Mesothelial cell of epicardium (in vitro differentiated cells): ENCODE measurements at regions not wholly inside any gene's neighbourhood (a gene's known extent, or its start where the extent isn't known, plus 50 kb on each side); places are given as distances from the start of the nearest gene placed in this dataset.

ENCODE experiments used
- DNase-seq, 2 experiments: peaks; one replicate each; pipeline ENCODE4 v3.0.0; 2021; ENCODE audit warnings: low spot score in 2 of 2; ENCODE audit not compliant: unreplicated experiment in 2 of 2
- H3K27ac Mint-ChIP-seq: 2 replicates; pipeline ENCODE4 v1.8.0; 2021; ENCODE audit warnings: mixed read lengths
- H3K27me3 Mint-ChIP-seq: 2 replicates; pipeline ENCODE4 v1.8.0; 2021; ENCODE audit warnings: low read depth, mixed read lengths
- H3K36me3 Mint-ChIP-seq: 2 replicates; pipeline ENCODE4 v1.8.0; 2021; ENCODE audit warnings: mixed read lengths
- H3K4me1 Mint-ChIP-seq: 2 replicates; pipeline ENCODE4 v1.8.0; 2021; ENCODE audit warnings: mixed read lengths
- H3K4me3 Mint-ChIP-seq: 2 replicates; pipeline ENCODE4 v1.8.0; 2021; ENCODE audit warnings: mild to moderate bottlenecking, moderate library complexity, mixed read lengths
- H3K9me3 Mint-ChIP-seq: 2 replicates; pipeline ENCODE4 v1.8.0; 2021; ENCODE audit warnings: mixed read lengths
- TF ChIP-seq, protein P1 (sequence below): fragments of 200-600 bp; sonication (generic); IDR thresholded peaks from one replicate; pipeline ENCODE4 v1.5.0; 2021; ENCODE audit warnings: antibody characterized with exemption; ENCODE audit not compliant: unreplicated experiment

DNA sequence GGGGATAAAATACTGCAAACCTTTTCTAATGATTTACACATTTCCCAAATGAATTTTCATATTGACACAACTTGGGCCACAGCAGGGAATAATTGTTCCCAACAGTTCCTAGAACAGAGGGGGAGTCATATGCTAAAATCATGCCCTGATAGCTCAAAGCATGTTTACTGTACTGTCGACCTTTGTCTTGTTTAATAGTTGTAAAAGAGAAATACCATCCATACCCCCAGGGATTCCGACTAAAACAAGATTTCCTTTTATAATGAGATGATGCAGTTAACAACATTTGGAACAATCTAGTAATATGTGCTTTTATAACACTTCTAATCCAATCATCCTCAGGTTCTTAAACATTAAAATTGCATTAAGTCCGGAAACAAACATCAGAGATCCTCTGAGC, 759.7 kb downstream of the OLFM4 start:
- Mint-ChIP-seq H3K9me3 (peaks cover 4% of the 10 kb centered on the region), H3K27ac (no peak overlapping the region), H3K4me3 (no peak overlapping the region), H3K4me1 (no peaks in the 10 kb centered on the region), H3K36me3 (no peaks in the 10 kb centered on the region), H3K27me3 (peaks cover 10% of the 10 kb centered on the region)
- no peak for DNase-seq
- TF ChIP-seq, protein P1, sequence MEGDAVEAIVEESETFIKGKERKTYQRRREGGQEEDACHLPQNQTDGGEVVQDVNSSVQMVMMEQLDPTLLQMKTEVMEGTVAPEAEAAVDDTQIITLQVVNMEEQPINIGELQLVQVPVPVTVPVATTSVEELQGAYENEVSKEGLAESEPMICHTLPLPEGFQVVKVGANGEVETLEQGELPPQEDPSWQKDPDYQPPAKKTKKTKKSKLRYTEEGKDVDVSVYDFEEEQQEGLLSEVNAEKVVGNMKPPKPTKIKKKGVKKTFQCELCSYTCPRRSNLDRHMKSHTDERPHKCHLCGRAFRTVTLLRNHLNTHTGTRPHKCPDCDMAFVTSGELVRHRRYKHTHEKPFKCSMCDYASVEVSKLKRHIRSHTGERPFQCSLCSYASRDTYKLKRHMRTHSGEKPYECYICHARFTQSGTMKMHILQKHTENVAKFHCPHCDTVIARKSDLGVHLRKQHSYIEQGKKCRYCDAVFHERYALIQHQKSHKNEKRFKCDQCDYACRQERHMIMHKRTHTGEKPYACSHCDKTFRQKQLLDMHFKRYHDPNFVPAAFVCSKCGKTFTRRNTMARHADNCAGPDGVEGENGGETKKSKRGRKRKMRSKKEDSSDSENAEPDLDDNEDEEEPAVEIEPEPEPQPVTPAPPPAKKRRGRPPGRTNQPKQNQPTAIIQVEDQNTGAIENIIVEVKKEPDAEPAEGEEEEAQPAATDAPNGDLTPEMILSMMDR = no peak

DNA sequence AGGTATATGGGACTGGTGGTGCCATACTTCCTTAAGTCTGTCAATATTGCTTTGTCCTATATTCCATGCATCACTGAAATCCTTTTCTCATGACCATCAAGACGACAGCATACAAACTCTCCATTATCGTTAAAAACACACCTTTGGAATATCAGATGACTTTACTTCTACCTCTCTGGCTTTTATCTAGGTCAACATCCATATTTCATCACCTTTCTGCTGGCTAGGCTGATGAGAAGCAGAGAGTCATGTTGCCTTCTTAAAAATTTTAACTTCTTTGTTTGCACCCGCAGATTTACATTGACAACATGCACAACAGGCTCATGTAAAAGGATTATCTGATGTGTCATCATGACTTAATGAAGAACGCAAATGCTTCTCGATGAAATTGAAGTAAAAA, 771.4 kb downstream of the OLFM4 start:
- Mint-ChIP-seq H3K36me3 (no peaks in the 10 kb centered on the region), H3K27me3 (no peaks in the 10 kb centered on the region), H3K9me3 (peaks cover 8% of the 10 kb centered on the region), H3K27ac (no peak overlapping the region), H3K4me1 (no peaks in the 10 kb centered on the region), H3K4me3 (no peak overlapping the region)
- DNase-seq = no peak
- TF ChIP-seq, protein P1 = no peak

DNA sequence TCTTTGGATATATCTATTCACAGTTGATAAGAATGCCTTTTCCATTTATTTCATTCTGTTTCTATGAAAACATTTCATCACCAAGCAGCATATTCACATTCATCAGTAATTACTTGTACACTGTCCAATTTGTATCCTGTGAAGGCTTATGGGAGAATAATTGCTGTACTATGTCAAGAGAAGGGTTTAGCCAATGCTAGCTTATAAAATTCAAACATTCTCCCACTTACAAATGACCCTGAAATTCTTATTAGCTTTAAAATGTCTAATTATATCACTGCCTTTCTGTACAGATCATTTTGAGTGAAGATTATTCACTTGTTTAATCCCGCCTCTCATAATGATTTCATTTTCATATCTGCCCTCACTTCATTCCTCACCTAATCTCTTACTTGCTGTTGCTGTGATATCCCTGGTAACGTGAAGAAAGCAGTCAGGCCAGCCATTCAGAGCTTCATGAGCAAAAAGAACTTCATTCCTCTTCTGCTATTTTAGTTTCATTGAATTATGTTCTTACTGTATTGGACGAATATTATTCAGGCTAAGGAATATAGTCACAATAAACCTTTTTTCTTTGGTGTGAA, 778.7 kb downstream of the OLFM4 start:
- H3K9me3 Mint-ChIP-seq = no peaks in the 10 kb centered on the region
- DNase-seq = no peak
- TF ChIP-seq, protein P1 = no peak
- no peak overlapping the region for H3K27ac Mint-ChIP-seq
- H3K36me3 Mint-ChIP-seq = no peaks in the 10 kb centered on the region
- peaks cover 6% of the 10 kb centered on the region for H3K4me1 Mint-ChIP-seq
- H3K27me3 Mint-ChIP-seq = no peaks in the 10 kb centered on the region
- H3K4me3 Mint-ChIP-seq = no peak overlapping the region

DNA sequence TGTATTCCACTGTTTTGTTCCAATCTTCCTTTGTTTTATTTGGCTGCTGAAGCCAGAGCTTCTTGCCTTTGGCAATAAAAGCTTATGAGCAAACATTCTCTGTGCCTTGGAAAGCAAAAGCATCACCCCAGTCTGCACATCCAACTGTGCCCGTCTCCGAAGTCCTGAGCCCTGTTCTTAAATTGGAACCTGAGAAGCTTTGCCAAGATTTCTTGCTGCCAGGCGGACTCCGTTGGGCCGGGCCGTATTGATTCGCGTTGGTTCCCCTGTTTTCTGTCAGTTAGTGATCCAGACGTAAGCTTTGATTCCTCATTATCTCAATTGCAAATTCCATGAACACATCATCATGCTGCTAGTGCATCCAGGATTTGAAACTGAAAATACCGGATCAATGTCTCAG, 793.0 kb downstream of the OLFM4 start:
- H3K27ac Mint-ChIP-seq = no peak overlapping the region
- TF ChIP-seq, protein P1 = no peak
- no peak overlapping the region for H3K4me3 Mint-ChIP-seq
- no peaks in the 10 kb centered on the region for H3K9me3 Mint-ChIP-seq
- peaks cover 1% of the 10 kb centered on the region for H3K4me1 Mint-ChIP-seq
- H3K36me3 Mint-ChIP-seq = no peaks in the 10 kb centered on the region
- DNase-seq = no peak
- peaks cover 1% of the 10 kb centered on the region for H3K27me3 Mint-ChIP-seq

DNA sequence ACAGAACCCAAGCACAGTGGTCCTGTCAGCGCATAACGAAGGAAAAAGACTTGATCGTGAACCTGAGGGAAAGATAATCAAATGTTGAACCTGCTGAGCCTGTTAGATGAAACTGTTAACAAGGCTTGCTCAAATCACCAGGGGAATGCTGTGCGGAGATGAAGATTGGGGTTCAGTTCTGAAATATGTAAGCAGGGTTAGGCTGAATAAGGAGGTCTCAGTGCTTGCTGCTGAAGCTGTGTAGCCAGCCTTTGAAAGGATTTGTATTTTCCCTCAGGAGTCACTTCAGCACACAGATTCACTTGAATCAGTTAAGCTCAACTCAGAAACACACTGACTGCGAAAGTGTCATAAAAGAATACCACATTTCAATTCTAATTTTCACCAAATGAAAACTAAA, 793.5 kb downstream of the OLFM4 start:
- H3K9me3 Mint-ChIP-seq = no peaks in the 10 kb centered on the region
- no peaks in the 10 kb centered on the region for H3K27me3 Mint-ChIP-seq
- no peak overlapping the region for H3K4me3 Mint-ChIP-seq

More for the DNA sequence above, 793.5 kb downstream of the OLFM4 start:
- Mint-ChIP-seq H3K36me3 (no peaks in the 10 kb centered on the region), H3K4me1 (peaks cover 1% of the 10 kb centered on the region), H3K27ac (no peak overlapping the region)
- DNase-seq = no peak
- TF ChIP-seq, protein P1 = no peak
